Fibroblast of mammary gland (primary cell): ENCODE measurements at regions not wholly inside any gene's neighbourhood (a gene's known extent, or its start where the extent isn't known, plus 50 kb on each side); places are given as distances from the start of the nearest gene placed in this dataset.

Source experiments
- DNase-seq: peaks from one replicate; pipeline ENCODE4 v3.0.0-alpha.2; 2010; ENCODE audit warnings: low read depth
- H3K4me3 ChIP-seq: 2 replicates; pipeline ENCODE4 v1.5.1; 2011; ENCODE audit warnings: low read depth, mild to moderate bottlenecking, low read length, moderate library complexity; ENCODE audit not compliant: control insufficient read depth
- TF ChIP-seq, protein P1 (sequence below): conservative IDR thresholded peaks from 2 replicates; pipeline ENCODE4 v1.5.1; 2011; ENCODE audit warnings: low read depth, low read length, inconsistent platforms; ENCODE audit not compliant: control insufficient read depth, insufficient read depth

- TF ChIP-seq, protein P1, sequence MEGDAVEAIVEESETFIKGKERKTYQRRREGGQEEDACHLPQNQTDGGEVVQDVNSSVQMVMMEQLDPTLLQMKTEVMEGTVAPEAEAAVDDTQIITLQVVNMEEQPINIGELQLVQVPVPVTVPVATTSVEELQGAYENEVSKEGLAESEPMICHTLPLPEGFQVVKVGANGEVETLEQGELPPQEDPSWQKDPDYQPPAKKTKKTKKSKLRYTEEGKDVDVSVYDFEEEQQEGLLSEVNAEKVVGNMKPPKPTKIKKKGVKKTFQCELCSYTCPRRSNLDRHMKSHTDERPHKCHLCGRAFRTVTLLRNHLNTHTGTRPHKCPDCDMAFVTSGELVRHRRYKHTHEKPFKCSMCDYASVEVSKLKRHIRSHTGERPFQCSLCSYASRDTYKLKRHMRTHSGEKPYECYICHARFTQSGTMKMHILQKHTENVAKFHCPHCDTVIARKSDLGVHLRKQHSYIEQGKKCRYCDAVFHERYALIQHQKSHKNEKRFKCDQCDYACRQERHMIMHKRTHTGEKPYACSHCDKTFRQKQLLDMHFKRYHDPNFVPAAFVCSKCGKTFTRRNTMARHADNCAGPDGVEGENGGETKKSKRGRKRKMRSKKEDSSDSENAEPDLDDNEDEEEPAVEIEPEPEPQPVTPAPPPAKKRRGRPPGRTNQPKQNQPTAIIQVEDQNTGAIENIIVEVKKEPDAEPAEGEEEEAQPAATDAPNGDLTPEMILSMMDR = no peak
- no peak overlapping the region for H3K4me3 ChIP-seq
- no peak for DNase-seq
These were observed 1028.6 kb downstream of the MCTP2 start for GRCh38 chr15:95259965-95260364.

DNA sequence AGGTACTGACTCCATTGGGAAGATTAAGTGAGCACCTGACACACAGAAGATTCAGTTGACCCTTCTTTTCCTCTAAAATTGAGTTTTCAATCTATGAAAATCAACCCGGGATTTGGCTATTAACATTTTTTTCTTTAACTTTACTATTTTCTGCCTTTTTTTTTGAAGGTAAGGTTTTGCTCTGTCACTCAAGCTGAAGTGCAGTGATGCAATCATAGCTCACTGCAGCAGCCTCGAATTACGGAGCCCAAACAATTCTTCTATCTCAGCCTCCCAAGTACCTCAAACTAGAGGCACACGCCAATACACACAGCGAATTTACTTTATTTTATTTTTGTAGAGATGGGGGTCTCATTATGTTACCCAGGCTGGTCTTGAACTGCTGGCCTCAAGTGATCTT is 1029.5 kb downstream of the MCTP2 start:
- H3K4me3 ChIP-seq = no peak overlapping the region
- TF ChIP-seq, protein P1 = no peak
- no peak for DNase-seq

DNA sequence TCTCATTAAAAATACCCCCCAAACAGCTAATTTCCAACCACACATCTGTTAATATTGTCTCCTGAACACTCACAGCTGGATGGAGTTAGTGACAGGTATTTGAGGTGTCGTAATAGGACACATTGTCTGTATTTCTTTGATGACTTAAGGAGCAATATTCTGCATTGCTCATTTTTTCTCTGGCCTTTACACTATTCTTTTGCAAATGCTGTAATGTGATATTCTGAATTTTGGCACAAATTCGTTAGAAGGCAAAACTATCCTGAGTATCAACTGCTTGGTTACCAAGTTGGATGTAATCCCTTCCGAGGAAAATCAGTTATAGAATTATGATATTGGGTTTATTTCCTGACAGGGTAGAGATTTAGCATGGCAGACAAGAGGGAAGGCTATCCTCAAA is 1030.2 kb downstream of the MCTP2 start:
- TF ChIP-seq, protein P1 = no peak
- peak; percentile 14 for DNase-seq
- H3K4me3 ChIP-seq = no peak overlapping the region

- H3K4me3 ChIP-seq = no peak overlapping the region
- TF ChIP-seq, protein P1 = no peak
- DNase-seq = no peak
These were observed 1030.6 kb downstream of the MCTP2 start for GRCh38 chr15:95261968-95262367.

DNA sequence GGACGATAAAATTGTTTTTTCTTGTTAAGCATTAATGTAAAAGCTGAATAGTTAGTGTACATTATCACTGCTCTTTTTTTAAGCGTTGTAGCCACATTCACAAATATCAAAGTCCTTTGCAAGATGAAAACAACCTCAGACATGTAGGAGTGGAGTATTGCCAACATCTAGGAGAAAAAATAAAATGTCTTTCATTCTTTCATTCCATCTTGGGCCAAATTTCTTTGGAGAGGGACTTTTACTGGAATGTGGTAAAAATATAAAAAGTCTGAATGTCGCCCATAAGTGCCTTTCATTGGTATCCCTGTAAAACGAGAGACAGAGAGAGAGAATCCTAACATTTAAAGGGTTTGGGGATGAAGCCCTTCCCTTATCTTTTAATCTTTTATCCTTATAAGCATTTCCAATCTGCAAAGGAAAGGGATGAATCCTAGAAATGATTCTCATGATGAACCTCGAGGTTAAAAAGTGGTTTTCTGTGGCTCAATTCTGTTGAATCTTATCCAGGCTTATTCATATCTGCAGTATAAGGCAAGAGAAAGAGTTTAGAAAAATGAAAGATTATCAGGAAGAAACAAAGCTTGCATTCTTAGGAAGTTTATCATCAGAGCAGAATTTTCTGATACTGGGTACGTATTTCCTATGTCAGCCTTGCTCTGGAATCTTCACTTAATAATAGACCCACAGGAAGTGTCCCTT is 1031.7 kb downstream of the MCTP2 start:
- TF ChIP-seq, protein P1 = no peak
- DNase-seq = peak; percentile 60
- no peak overlapping the region for H3K4me3 ChIP-seq

DNA sequence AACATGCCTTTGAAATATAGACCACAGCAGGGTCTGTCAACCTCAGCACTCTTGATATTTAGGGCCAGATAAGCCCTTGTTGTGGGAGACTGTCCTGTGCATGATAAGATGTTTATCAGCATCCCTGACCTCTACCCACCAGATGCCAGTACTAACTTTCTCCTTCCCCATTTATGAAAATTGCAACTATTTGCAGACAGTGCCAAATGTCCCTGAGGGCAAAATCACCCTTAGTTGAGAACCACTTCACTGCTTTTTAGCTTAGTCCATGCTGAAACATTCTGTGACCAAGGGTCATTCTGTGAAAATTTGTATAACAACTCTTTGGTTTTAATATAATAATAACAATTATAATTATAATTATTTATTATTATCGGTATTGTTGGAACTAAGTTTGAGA is 1032.4 kb downstream of the MCTP2 start:
- H3K4me3 ChIP-seq = no peak overlapping the region
- no peak for DNase-seq
- TF ChIP-seq, protein P1 = no peak

GRCh38 chr15:95265419-95265997 is 1034.1 kb downstream of the MCTP2 start:
- no peak overlapping the region for H3K4me3 ChIP-seq
- no peak for DNase-seq

More at GRCh38 chr15:95265419-95265997, 1034.1 kb downstream of the MCTP2 start:
- TF ChIP-seq, protein P1 = no peak
